ENCODE measurements at regions not wholly inside any gene's neighbourhood (a gene's known extent, or its start where the extent isn't known, plus 50 kb on each side); places are given as distances from the start of the nearest gene placed in this dataset.

GRCh38 chr2:211161236-211161635 is 604.8 kb downstream of the CPS1 start:
- H2AFZ ChIP-seq (ENCODE audit: low read depth, low read length): no peak overlapping the region
- no peak for ATAC-seq (ENCODE audit: insufficient read depth, low read depth)
- H3K4me3 ChIP-seq (ENCODE audit: low read depth in 1 of 2, low read length in 2 of 2): no peak overlapping the region; a peak in 1 of 4 replicates

GRCh38 chr2:211162911-211163310 is 606.5 kb downstream of the CPS1 start:
- ATAC-seq (ENCODE audit: insufficient read depth, low read depth): no peak
- H4K20me1 ChIP-seq (ENCODE audit: insufficient read depth, low read length): no peaks in the 10 kb centered on the region
- H3K4me2 ChIP-seq (ENCODE audit: insufficient read depth, low read length): no peak overlapping the region
- H3K27ac ChIP-seq (ENCODE audit: low read length): no peak overlapping the region
- H3K4me3 ChIP-seq (ENCODE audit: low read depth in 1 of 2, low read length in 2 of 2): no peak overlapping the region
- DNase-seq: no peak
- H3K9ac ChIP-seq (ENCODE audit: low read depth, low read length): no peak overlapping the region
- no peaks in the 10 kb centered on the region for H3K27me3 ChIP-seq (ENCODE audit: insufficient read depth, low read length, poor library complexity)
- no peaks in the 10 kb centered on the region for H3K9me3 ChIP-seq (ENCODE audit: insufficient read depth, low read length, severe bottlenecking)
- H3K79me2 ChIP-seq (ENCODE audit: insufficient read depth, low read length): no peaks in the 10 kb centered on the region
- H3K36me3 ChIP-seq (ENCODE audit: insufficient read depth, low read length): no peaks in the 10 kb centered on the region
- H2AFZ ChIP-seq (ENCODE audit: low read depth, low read length): no peak overlapping the region
- H3K4me1 ChIP-seq (ENCODE audit: insufficient read depth, low read length): no peaks in the 10 kb centered on the region
- TF ChIP-seq CTCF (IDR thresholded peaks at IDR 0.05; ENCODE audit: borderline replicate concordance, extremely low read depth, low read length, poor library complexity, severe bottlenecking) (no peak), EZH2 (IDR thresholded peaks at IDR 0.05; ENCODE audit: borderline replicate concordance, low read depth, low read length, severe bottlenecking) (no peak)

More at GRCh38 chr2:211161236-211161635, 604.8 kb downstream of the CPS1 start:
- no peaks in the 10 kb centered on the region for H3K79me2 ChIP-seq (ENCODE audit: insufficient read depth, low read length)
- H3K27ac ChIP-seq (ENCODE audit: low read length): no peak overlapping the region
- no peaks in the 10 kb centered on the region for H3K9me3 ChIP-seq (ENCODE audit: insufficient read depth, low read length, severe bottlenecking)
- no peak overlapping the region for H3K4me2 ChIP-seq (ENCODE audit: insufficient read depth, low read length)
- no peaks in the 10 kb centered on the region for H3K4me1 ChIP-seq (ENCODE audit: insufficient read depth, low read length)
- no peaks in the 10 kb centered on the region for H3K36me3 ChIP-seq (ENCODE audit: insufficient read depth, low read length)
- no peak for DNase-seq
- TF ChIP-seq CTCF (IDR thresholded peaks at IDR 0.05; ENCODE audit: borderline replicate concordance, extremely low read depth, low read length, poor library complexity, severe bottlenecking): no peak
- TF ChIP-seq EZH2 (IDR thresholded peaks at IDR 0.05; ENCODE audit: borderline replicate concordance, low read depth, low read length, severe bottlenecking): no peak
- H3K9ac ChIP-seq (ENCODE audit: low read depth, low read length): no peak overlapping the region
- H4K20me1 ChIP-seq (ENCODE audit: insufficient read depth, low read length): no peaks in the 10 kb centered on the region
- no peaks in the 10 kb centered on the region for H3K27me3 ChIP-seq (ENCODE audit: insufficient read depth, low read length, poor library complexity)

DNA sequence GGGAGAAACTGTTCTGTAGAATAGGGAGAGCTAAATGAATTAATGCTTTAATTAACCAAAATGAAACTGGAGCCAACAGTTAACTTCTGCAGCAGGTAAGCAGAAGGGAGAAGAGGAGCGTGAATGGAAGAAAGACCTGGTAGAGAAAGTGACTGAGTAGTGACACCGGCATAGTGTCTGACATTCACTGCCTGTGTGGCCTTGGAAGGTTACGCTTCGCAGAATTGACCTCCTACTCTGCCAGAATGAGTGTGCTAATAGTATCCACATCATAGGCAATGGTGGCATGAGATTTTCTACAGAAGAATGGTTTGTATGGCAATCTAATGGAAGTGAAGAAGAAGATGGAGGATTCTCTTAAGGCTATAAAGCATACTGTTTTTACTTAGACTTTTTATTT is 614.4 kb downstream of the CPS1 start:
- TF ChIP-seq CTCF (IDR thresholded peaks at IDR 0.05; ENCODE audit: borderline replicate concordance, extremely low read depth, low read length, poor library complexity, severe bottlenecking): no peak
- TF ChIP-seq EZH2 (IDR thresholded peaks at IDR 0.05; ENCODE audit: borderline replicate concordance, low read depth, low read length, severe bottlenecking): no peak
- Histone ChIP-seq H3K9ac (ENCODE audit: low read depth, low read length) (no peak overlapping the region), H3K79me2 (ENCODE audit: insufficient read depth, low read length) (no peaks in the 10 kb centered on the region), H4K20me1 (ENCODE audit: insufficient read depth, low read length) (no peaks in the 10 kb centered on the region), H3K4me2 (ENCODE audit: insufficient read depth, low read length) (no peak overlapping the region), H3K27me3 (ENCODE audit: insufficient read depth, low read length, poor library complexity) (no peaks in the 10 kb centered on the region), H3K9me3 (ENCODE audit: insufficient read depth, low read length, severe bottlenecking) (no peaks in the 10 kb centered on the region), H3K36me3 (ENCODE audit: insufficient read depth, low read length) (no peaks in the 10 kb centered on the region), H3K4me3 (ENCODE audit: low read depth in 1 of 2, low read length in 2 of 2) (no peak overlapping the region), H3K27ac (ENCODE audit: low read length) (no peak overlapping the region), H3K4me1 (ENCODE audit: insufficient read depth, low read length) (no peaks in the 10 kb centered on the region), H2AFZ (ENCODE audit: low read depth, low read length) (no peak overlapping the region)
- ATAC-seq (ENCODE audit: insufficient read depth, low read depth) (no peak), DNase-seq (no peak)

DNA sequence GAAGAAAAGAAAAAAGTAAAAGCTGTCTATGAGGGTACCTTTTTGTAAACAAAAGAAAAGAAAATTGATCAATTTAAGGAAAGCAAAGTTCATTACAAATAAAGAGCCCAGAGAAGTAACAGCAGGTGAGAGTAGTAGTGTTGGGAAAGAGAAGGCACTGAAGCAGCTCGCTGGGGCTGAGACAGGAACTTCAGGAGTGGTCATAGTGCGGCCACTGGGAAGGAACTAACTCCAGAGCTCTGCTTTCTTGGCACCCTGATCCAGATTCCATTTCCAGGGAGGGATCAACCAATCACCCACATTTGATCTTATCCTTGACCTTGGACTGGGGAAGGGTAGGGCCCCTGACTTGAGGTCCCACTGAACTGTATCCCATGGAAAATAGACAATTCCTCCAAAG is 617.6 kb downstream of the CPS1 start:
- TF ChIP-seq EZH2 (IDR thresholded peaks at IDR 0.05; ENCODE audit: borderline replicate concordance, low read depth, low read length, severe bottlenecking): no peak
- TF ChIP-seq CTCF (IDR thresholded peaks at IDR 0.05; ENCODE audit: borderline replicate concordance, extremely low read depth, low read length, poor library complexity, severe bottlenecking): no peak
- H3K4me2 ChIP-seq (ENCODE audit: insufficient read depth, low read length): no peak overlapping the region
- DNase-seq: no peak
- no peaks in the 10 kb centered on the region for H3K79me2 ChIP-seq (ENCODE audit: insufficient read depth, low read length)
- no peak overlapping the region for H3K4me3 ChIP-seq (ENCODE audit: low read depth in 1 of 2, low read length in 2 of 2)
- ATAC-seq (ENCODE audit: insufficient read depth, low read depth): no peak
- no peak overlapping the region for H3K27ac ChIP-seq (ENCODE audit: low read length)
- H3K4me1 ChIP-seq (ENCODE audit: insufficient read depth, low read length): no peaks in the 10 kb centered on the region
- H3K9me3 ChIP-seq (ENCODE audit: insufficient read depth, low read length, severe bottlenecking): no peaks in the 10 kb centered on the region
- no peak overlapping the region for H3K9ac ChIP-seq (ENCODE audit: low read depth, low read length)
- no peaks in the 10 kb centered on the region for H3K27me3 ChIP-seq (ENCODE audit: insufficient read depth, low read length, poor library complexity)
- H3K36me3 ChIP-seq (ENCODE audit: insufficient read depth, low read length): no peaks in the 10 kb centered on the region
- H4K20me1 ChIP-seq (ENCODE audit: insufficient read depth, low read length): no peaks in the 10 kb centered on the region
- H2AFZ ChIP-seq (ENCODE audit: low read depth, low read length): no peak overlapping the region

Measured in DND-41 (cell line).